HG02763 (cell line): ENCODE measurements at regions not wholly inside any gene's neighbourhood (a gene's known extent, or its start where the extent isn't known, plus 50 kb on each side); places are given as distances from the start of the nearest gene placed in this dataset.
"Not testable (repeated sequence)": the region's sequence is repeated elsewhere in the genome, so short reads cannot be mapped to it uniquely, and the experiment has no call there.

Experiments used
- ATAC-seq: cut with Tn5 transposase; IDR thresholded peaks from one replicate; pipeline ENCODE4 v1.9.1; 2021; ENCODE audit warnings: mild to moderate bottlenecking, moderate library complexity; ENCODE audit not compliant: unreplicated experiment

GRCh38 chr21:35510957-35511695 is 462.0 kb upstream of the RUNX1 start:
- ATAC-seq, result no peak

GRCh38 chr21:35510294-35510693 is 461.2 kb upstream of the RUNX1 start:
- no peak for ATAC-seq

- ATAC-seq, result no peak
Observed at GRCh38 chr21:35509001-35509704, 460.1 kb upstream of the RUNX1 start.

- ATAC-seq, result no peak
Observed at GRCh38 chr21:35508139-35508888, 459.2 kb upstream of the RUNX1 start.

GRCh38 chr21:35507181-35507759 is 458.2 kb upstream of the RUNX1 start:
- no peak for ATAC-seq

- no peak for ATAC-seq
Observed at GRCh38 chr21:35506771-35507170, 457.7 kb upstream of the RUNX1 start.

- no peak for ATAC-seq
Observed at GRCh38 chr21:35506352-35506751, 457.2 kb upstream of the RUNX1 start.

- ATAC-seq, result no peak
Observed at GRCh38 chr21:35504951-35505466, 455.9 kb upstream of the RUNX1 start.

- ATAC-seq, result no peak
Observed at GRCh38 chr21:35504277-35504676, 455.2 kb upstream of the RUNX1 start.

GRCh38 chr21:35503671-35504070 is 454.6 kb upstream of the RUNX1 start:
- no peak for ATAC-seq

GRCh38 chr21:35502821-35503220 is 453.7 kb upstream of the RUNX1 start:
- no peak for ATAC-seq

- ATAC-seq, result not testable (repeated sequence)
Observed at GRCh38 chr21:35497522-35497921, 448.4 kb upstream of the RUNX1 start.

- ATAC-seq, result no peak
Observed at GRCh38 chr21:35491920-35492678, 443.0 kb upstream of the RUNX1 start.

- no peak for ATAC-seq
Observed at GRCh38 chr21:35491114-35491513, 442.0 kb upstream of the RUNX1 start.

- no peak for ATAC-seq
Observed at GRCh38 chr21:35489389-35489980, 440.4 kb upstream of the RUNX1 start.

- ATAC-seq, result no peak
Observed at GRCh38 chr21:35488946-35489345, 439.8 kb upstream of the RUNX1 start.

GRCh38 chr21:35485364-35485763 is 436.3 kb upstream of the RUNX1 start:
- no peak for ATAC-seq

- ATAC-seq, result no peak
Observed at GRCh38 chr21:35484851-35485250, 435.7 kb upstream of the RUNX1 start.

- no peak for ATAC-seq
Observed at GRCh38 chr21:35484032-35484431, 434.9 kb upstream of the RUNX1 start.
